GM19395 (cell line): ENCODE measurements at regions not wholly inside any gene's neighbourhood (a gene's known extent, or its start where the extent isn't known, plus 50 kb on each side); places are given as distances from the start of the nearest gene placed in this dataset.

Experiments
- ATAC-seq: cut with Tn5 transposase; IDR thresholded peaks from one replicate; pipeline ENCODE4 v1.9.1; 2021; ENCODE audit warnings: mild to moderate bottlenecking, moderate library complexity; ENCODE audit not compliant: unreplicated experiment

DNA sequence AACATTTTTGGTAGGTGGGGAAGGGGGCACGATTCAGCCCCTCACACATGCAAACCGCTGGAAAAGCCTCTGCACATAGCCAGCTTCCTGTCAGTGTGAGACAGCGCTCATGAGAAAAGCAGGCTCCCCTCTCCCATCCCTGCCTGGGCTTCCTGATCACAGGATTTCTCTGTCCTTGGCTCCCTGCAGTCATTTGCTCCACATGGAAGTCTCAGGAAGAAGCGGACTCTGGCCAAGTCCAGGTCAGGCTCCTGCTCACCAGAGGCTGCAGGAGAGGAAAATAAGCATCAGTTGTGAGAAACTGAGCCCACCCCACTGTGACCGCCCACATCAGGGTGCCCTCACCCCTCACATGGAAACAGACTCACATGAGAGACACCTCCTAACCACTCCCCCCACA is 664.3 kb upstream of the TENM3 start:
- ATAC-seq, result no peak

DNA sequence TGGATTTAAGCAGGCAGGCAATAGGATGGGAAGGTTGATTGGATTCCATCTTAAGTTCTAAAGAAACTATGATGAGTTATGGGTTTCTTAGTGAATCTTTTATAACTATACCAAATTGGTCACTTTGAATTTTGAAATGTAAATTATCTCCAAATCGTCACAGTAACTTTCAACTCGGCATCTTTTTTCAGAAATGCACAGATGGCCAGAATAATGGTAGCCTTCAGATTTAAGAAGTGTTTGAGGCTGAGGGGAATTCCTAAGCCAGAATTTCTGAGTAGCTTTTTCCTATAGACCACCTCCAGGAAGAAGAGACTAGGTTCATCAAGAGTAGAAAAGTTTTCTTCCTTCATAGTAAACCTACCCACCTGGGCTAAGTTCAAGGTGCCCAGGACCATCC is 663.7 kb upstream of the TENM3 start:
- ATAC-seq, result no peak

- ATAC-seq, result no peak
These were observed 661.2 kb upstream of the TENM3 start for GRCh38 chr4:181581983-181582382.

DNA sequence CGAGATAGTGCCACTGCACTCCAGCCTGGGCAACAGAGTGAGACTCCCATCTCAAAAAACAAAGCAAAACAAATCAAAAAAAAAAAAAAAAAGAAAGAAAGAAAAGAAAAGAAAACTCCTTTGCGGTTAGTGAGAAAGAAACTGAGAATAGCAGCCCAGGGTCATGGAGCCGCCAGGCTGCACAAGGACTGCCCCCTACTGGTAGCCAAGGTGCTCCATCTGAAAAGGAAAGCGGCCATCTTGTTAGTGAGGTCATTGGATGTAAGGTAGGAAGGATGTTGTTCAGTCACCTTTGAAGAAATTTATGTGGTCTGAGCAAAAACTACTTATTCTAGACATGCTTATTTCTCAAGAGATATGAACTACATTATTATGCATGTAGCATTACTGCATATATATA is 660.6 kb upstream of the TENM3 start:
- no peak for ATAC-seq

GRCh38 chr4:181588733-181589302 is 654.4 kb upstream of the TENM3 start:
- no peak for ATAC-seq

- ATAC-seq, result no peak
These were observed 650.9 kb upstream of the TENM3 start for GRCh38 chr4:181592221-181592745.

GRCh38 chr4:181593703-181594102 is 649.5 kb upstream of the TENM3 start:
- ATAC-seq, result no peak

- ATAC-seq, result no peak
These were observed 649.0 kb upstream of the TENM3 start for GRCh38 chr4:181594188-181594587.

DNA sequence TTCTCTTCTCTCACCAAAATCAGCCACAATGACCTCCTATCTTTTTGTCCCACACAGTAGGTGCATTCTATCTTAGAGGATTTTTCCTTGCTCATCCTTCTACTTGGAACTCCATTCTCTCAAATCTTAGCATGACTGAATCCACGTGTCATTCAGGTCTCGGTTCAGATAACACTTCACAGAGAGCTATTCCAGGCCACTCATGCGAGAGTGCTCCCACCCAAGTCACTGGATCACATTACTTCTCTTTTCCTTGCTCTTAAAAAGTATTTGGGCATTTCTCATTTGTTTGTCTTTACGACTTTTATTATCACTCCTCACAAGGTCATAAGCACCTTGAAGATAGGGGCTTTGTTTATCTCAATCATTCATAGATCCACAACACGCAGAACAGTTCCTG is 647.5 kb upstream of the TENM3 start:
- ATAC-seq, result no peak

DNA sequence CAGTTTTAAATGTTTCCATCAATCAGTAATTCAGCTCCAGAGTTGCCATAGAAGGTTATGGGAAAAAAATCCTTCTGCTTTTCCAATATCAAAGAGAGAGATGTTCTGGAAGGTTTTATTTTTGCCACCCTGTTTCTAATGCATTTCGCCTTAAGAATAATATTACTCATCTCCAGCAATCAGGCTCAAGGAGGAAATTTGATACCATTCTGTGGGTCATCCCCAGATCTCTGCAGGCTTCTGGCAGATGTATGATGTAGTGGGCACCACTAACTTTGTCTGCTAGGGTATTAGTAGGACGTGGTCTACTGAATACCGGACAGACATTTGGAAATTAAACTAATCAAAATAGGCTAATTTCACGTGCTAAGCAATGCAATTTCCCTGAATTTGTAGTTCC is 645.4 kb upstream of the TENM3 start:
- ATAC-seq, result no peak

DNA sequence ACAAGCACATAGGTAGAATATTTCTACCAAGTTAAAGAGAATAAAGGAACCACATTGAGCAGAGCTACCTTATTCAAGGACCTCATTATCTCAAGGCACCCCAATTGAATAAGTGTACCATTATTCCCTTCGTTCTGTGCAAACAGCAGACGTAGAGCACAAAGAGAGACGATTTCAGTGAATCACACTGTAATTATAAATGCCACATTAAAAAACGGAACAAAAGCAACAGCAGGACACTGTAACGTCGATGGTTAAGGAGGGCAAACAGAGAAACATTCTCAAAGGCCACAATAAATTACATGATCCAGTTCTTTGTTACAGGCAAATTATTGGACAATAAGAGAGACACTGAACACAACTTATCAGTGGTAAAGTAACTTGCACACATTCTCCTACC is 644.1 kb upstream of the TENM3 start:
- no peak for ATAC-seq

- ATAC-seq, result no peak
These were observed 642.1 kb upstream of the TENM3 start for GRCh38 chr4:181601103-181601502.

GRCh38 chr4:181604546-181604945 is 638.7 kb upstream of the TENM3 start:
- ATAC-seq, result no peak

DNA sequence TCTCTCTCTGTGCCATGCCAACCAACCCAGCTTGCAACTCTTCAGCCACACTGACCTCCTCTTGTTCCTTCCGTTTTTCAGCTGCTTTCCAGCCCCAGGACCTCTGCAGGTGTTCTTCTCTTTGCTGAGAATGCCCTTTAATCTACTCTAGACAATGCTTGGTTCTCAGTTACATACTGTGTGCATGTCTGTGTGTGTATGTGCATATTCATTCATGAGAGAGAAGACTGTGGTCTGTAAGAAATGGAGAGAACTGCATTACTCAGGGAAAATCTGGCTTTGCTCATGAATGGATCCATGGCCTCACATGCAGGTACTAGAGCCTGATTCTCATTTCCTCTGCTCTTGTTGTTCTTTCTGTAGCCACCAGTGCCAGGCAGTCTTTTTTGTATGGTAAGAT is 636.9 kb upstream of the TENM3 start:
- ATAC-seq, result no peak

DNA sequence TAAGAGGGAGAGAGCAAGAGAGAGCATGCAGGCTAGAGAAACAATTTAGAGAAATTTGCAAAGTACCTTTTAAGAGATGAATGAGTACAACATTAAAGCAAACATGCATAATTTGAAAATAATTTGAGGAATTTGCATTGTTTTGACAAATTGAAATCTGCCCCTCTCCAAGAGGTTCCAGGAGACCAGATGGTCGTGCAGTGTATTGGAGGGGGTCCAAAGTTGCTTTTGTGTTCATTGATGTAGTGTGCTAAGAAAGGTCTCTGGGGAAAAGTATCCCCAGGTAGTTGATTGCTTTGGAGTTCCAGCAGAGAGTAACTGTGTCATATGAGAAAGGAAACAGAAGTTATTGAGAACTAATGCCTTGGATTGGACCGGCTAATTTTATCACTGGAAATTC is 635.0 kb upstream of the TENM3 start:
- ATAC-seq, result no peak

- ATAC-seq, result no peak
These were observed 632.0 kb upstream of the TENM3 start for GRCh38 chr4:181611033-181611711.

DNA sequence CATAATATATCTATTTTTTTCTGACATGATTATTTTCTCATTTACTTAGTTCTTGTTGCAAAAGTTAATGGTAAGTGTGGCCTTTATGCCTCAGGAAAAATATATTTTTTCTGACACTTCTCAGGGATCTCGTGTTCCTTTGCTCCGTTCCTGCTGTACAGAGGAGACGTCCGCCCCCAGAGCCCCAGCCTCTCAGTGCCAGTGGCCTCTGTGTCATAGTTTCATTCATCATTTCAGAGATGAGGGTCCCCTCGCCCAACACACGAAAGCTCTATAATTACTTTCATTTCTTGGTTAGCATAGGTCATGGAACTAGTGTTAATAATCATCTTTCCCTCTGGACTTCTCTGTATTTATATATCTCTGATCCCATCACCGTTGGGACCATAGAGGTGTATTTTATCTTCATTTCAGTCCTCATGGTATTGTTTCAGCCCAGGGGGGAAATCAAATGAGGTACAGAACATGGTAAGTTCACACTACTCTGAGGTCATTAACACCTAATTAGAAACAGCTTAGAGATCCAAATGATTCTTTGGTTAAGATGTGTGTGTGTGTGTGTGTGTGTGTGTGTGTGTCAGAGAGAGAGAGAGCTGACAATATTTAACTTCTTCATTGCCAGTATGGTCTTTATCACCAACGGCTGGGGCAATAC is 631.1 kb upstream of the TENM3 start:
- ATAC-seq, result no peak

- ATAC-seq, result no peak
These were observed 630.0 kb upstream of the TENM3 start for GRCh38 chr4:181613200-181613599.

DNA sequence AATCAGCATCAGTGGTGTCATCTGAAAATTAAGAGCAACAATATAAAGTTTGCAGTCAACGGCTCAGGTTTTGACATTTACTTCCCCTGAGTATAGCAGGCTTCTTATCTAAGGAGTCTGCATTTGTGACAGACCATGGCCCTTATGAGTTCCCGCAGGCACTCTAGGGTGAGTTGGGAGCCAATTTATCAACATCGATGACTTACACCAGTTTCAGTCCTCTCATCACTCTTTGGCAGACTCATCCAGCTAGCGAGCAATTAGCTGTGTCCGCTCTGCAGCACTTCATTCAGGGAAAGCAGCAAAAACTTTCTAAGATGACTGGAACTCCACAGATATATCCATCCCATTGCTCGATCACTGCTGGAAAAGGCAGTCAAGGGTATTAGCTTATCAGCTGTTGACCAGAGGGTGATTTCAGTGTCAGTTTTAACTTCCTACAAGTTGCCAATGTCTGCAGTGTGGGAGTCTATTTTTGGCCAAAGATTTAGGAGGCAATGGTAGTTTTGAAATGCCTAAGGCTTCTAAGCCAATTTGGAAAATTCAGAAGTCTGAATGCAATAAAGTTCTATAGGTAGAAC is 625.1 kb upstream of the TENM3 start:
- ATAC-seq, result no peak

DNA sequence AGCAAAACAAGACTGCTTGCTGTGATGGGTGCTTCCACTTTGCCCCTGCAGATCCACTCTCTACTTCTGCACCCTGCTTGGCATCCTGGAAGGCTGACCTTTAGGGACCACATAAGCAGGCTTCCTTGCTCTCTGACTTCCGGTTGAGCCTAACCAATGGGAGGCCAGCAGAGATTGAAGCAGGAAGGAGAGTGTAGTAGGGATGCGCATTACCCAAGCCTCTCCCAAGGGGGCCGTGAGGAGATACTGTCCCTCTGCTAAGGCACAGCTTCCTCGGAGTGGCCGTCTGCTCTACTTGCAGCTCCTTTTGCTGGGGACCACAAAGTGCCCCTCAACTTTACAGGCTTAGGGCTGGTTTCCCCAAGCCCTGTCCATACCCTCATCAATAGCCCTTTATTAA is 624.3 kb upstream of the TENM3 start:
- no peak for ATAC-seq

DNA sequence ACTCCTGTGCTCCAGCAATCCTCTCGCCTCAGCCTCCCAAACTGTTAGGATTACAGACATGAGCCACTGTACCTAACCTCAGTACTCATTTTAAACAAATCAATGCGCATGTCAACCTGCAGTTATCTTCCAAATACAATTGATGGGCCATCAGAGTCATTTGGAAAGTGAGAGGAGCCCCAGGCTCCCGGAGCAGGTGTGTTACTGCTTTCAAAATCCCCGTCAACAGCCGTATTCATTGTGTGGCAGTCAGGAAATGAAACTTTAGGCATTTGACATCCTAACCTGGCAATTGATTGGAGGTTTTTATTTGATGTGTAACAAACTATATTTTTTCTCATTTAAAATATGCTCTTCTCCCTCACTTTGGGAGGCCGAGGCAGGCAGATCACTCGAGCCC is 623.6 kb upstream of the TENM3 start:
- no peak for ATAC-seq
